ENCODE measurements at regions not wholly inside any gene's neighbourhood (a gene's known extent, or its start where the extent isn't known, plus 50 kb on each side); places are given as distances from the start of the nearest gene placed in this dataset.

DNA sequence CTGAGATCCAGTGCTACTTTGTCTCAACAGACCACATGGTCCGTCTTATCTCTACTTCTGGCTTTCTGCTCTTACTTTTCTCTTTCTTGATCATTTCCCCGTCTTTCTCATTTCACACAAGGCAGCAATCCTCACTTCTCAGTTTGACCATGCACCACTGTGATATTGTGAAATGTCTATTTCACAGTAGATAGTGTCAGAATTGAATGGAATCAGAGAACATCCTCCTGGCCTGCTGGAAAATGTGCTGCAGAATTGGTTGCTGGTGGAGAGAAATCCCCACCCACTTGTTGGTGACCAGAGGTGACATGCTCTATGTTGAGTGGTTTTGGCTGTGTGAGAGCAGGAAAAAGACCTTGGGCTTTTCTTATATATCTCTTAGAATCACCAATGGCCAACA is 57.8 kb upstream of the RCN1 start:
- ChIA-PET POLR2A (no interaction called here), CTCF (interaction anchor here (2.2 kb wide), 1 partner anchor 19 kb away, joined by 10 read pairs; no protein-coding TSS in a partner anchor)
- DNase-seq (ENCODE audit: unreplicated experiment): no peak
- Mint-ChIP-seq H3K36me3 (ENCODE audit: insufficient read depth, unreplicated experiment) (no peaks in the 10 kb centered on the region), H3K4me1 (ENCODE audit: insufficient read depth, unreplicated experiment) (no peaks in the 10 kb centered on the region), H3K27ac (ENCODE audit: low read depth, unreplicated experiment) (no peak overlapping the region), H3K9me3 (ENCODE audit: unreplicated experiment) (no peaks in the 10 kb centered on the region), H3K27me3 (ENCODE audit: insufficient read depth, unreplicated experiment) (peaks cover under 1% of the 10 kb centered on the region), H3K4me3 (ENCODE audit: unreplicated experiment) (no peak overlapping the region)
- no peak for TF ChIP-seq CTCF (IDR thresholded peaks at IDR 0.05; ENCODE audit: unreplicated experiment)
- intact Hi-C loops (cut with micrococcal nuclease): no loop called here
- BruUV-seq (replicated peaks): no TSS peak

DNA sequence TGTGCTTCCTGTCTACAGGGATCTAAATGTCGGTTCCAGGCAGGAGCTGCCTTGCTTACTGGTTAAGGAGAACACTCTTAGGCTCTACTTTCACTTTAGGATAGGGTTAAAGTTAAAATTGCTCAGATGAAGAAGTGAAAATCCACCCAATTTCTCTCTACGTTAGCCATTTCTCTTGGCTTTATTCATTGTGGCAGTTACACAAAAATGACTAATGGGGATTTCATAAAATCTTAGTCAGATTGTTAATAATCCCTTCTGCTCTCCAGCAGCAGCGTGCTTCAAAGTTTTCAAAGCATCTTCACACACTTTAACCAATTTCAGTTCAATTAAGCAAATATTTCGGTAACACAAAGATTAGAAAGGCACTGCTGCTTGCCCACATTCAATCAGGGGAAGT is 58.4 kb upstream of the RCN1 start:
- intact Hi-C loops (cut with micrococcal nuclease): no loop called here
- Mint-ChIP-seq H3K4me3 (ENCODE audit: unreplicated experiment) (no peak overlapping the region), H3K4me1 (ENCODE audit: insufficient read depth, unreplicated experiment) (no peaks in the 10 kb centered on the region), H3K9me3 (ENCODE audit: unreplicated experiment) (no peaks in the 10 kb centered on the region), H3K27me3 (ENCODE audit: insufficient read depth, unreplicated experiment) (no peaks in the 10 kb centered on the region), H3K27ac (ENCODE audit: low read depth, unreplicated experiment) (no peak overlapping the region), H3K36me3 (ENCODE audit: insufficient read depth, unreplicated experiment) (no peaks in the 10 kb centered on the region)
- no TSS peak for BruUV-seq (replicated peaks)
- ChIA-PET CTCF (interaction anchor here (0.6 to 0.8 kb wide), 5 partner anchors 22 to 1513 kb away, joined by 3 read pairs; no protein-coding TSS in a partner anchor), POLR2A (no interaction called here)
- no peak for DNase-seq (ENCODE audit: unreplicated experiment)
- TF ChIP-seq CTCF (IDR thresholded peaks at IDR 0.05; ENCODE audit: unreplicated experiment): no peak

GRCh38 chr11:32032052-32032451 is 58.8 kb upstream of the RCN1 start:
- Mint-ChIP-seq H3K36me3 (ENCODE audit: insufficient read depth, unreplicated experiment) (no peaks in the 10 kb centered on the region), H3K4me3 (ENCODE audit: unreplicated experiment) (no peak overlapping the region), H3K4me1 (ENCODE audit: insufficient read depth, unreplicated experiment) (no peaks in the 10 kb centered on the region), H3K9me3 (ENCODE audit: unreplicated experiment) (no peaks in the 10 kb centered on the region), H3K27me3 (ENCODE audit: insufficient read depth, unreplicated experiment) (no peaks in the 10 kb centered on the region), H3K27ac (ENCODE audit: low read depth, unreplicated experiment) (no peak overlapping the region)
- POLR2A ChIA-PET: no interaction called here
- TF ChIP-seq CTCF (IDR thresholded peaks at IDR 0.05; ENCODE audit: unreplicated experiment): no peak
- BruUV-seq (replicated peaks): no TSS peak
- intact Hi-C loops (cut with micrococcal nuclease): no loop called here
- CTCF ChIA-PET: interaction anchor here (0.6 to 0.8 kb wide), 5 partner anchors 23 to 1513 kb away, joined by 3 read pairs; no protein-coding TSS in a partner anchor
- DNase-seq (ENCODE audit: unreplicated experiment): no peak

DNA sequence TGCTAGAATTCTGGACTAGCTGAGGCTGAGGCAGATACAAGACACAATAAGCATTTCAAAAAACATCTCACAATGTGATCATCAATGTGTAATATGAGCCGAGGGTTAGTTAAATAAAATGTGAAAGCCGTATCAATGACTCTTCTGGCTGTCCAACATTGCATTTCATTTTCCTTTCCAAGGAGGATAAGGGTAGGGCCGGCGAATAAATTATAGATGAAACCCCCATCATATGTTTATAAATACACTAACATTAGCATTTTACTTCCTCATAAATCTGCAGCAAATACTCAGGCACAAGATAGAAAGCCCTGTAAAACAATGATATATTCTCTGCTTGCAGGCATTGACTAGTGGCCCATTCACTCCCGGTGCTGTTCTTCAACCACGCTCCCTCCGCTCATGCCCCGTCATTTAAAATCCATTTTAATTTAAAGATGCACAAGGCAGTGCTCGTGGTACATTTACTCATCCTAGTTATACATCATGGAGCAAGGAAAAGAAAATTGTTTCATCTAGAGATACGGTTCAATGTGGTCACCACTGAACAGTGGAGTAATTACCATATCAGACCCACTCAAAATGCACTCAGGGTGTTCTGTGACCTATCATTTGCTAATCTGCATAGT is 59.9 kb upstream of the RCN1 start:
- ChIA-PET CTCF (no interaction called here), POLR2A (interaction anchor here (0.9 kb wide), 1 partner anchor 920 kb away, joined by 4 read pairs; no protein-coding TSS in a partner anchor)
- Mint-ChIP-seq H3K9me3 (ENCODE audit: unreplicated experiment) (no peaks in the 10 kb centered on the region), H3K27ac (ENCODE audit: low read depth, unreplicated experiment) (no peak overlapping the region), H3K4me3 (ENCODE audit: unreplicated experiment) (no peak overlapping the region), H3K27me3 (ENCODE audit: insufficient read depth, unreplicated experiment) (no peaks in the 10 kb centered on the region), H3K36me3 (ENCODE audit: insufficient read depth, unreplicated experiment) (peaks cover 7% of the 10 kb centered on the region), H3K4me1 (ENCODE audit: insufficient read depth, unreplicated experiment) (no peaks in the 10 kb centered on the region)
- intact Hi-C loops (cut with micrococcal nuclease): no loop called here
- no peak for TF ChIP-seq CTCF (IDR thresholded peaks at IDR 0.05; ENCODE audit: unreplicated experiment)
- no peak for DNase-seq (ENCODE audit: unreplicated experiment)
- BruUV-seq (replicated peaks): no TSS peak

Measured in MCF 10A (cell line).